ENCODE measurements at regions not wholly inside any gene's neighbourhood (a gene's known extent, or its start where the extent isn't known, plus 50 kb on each side); places are given as distances from the start of the nearest gene placed in this dataset.

DNA sequence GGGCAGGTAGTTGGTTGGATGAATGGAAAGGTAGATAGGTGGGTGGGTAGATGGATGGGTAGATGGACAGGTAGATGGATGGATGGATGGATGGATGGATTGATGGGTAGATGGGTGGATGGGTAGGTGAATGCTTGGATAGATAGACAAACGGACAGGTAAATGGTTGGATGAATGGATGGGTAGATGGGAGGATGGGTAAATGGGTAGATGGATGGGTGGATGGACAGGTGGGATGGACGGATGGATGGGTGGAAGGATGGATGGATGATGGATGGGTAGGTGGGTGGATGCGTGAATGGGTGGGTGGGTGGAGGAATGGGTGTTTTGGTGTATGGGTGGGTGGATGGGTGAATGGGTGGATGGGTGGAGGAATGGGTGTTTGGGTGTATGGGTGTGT is 50.1 kb upstream of the ASAP2 start:
- DNase-seq: no peak

DNA sequence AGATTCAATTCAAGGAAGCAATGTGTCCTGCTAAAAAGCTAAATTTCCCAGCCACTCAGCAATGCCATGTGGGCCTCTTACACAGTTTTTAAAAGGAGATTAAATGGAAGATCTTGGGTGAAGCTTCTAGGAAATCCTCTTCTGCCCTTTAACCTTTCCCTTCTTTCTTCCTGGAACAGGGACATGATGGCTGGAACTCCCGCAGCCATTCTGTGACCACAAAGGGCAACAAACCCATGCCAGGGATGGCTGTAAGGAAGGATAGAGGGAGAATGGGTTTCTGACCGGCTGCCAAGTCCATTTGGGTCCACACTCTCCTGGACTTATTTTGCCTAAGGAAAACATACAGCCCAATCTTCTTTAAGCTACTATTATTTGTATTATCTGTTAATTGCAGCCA is 52.6 kb upstream of the ASAP2 start:
- DNase-seq: no peak

DNA sequence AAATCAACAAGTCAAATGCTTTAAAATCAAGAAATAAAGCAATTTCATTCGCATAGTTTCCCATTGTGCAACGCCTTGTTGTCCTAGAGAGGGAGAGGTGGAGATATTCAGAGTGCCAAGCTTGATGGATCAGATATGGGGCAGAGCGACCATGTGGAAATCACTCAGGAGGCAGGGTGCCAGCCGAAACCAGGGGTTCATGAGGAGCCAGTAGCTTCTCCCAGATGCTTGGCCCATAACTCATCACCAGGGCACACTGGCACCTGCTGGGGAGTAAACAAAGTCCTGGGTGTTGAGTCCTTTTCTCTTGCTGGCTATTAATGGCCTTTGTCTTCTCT is 53.0 kb upstream of the ASAP2 start:
- DNase-seq: no peak

DNA sequence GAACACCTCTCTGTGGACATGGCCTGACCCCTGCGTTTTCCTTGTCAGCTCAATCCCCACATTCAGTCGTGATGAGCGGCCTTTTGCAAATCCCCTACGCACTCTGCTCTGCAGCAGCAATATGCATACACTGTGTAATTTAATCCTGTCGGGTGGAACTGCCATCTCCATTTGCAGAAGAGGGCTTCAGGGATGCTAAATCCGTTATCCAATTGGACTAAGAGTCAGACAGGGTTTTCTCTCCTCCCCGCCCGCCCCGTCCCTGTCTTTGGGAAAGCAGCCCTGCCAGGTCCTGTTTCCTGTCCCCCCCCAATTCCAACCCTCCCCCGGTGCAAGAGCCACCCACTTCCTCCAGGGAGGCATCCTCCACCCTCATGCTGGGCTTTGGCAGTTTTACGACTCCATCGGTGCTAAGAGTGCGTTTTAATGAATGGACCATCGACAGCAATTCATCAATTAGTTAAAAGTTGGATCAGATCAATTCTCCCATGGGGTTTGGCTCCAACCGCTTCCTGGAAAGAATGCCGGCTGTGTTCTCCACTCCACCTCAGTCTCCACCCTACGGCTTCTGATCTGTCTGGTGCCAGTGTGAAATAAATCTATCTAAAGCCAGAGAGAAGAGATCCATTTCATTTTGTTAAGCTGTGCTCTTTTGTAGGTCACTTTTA is 53.5 kb upstream of the ASAP2 start:
- DNase-seq: peak in 1 of 2 experiments; percentile 43

DNA sequence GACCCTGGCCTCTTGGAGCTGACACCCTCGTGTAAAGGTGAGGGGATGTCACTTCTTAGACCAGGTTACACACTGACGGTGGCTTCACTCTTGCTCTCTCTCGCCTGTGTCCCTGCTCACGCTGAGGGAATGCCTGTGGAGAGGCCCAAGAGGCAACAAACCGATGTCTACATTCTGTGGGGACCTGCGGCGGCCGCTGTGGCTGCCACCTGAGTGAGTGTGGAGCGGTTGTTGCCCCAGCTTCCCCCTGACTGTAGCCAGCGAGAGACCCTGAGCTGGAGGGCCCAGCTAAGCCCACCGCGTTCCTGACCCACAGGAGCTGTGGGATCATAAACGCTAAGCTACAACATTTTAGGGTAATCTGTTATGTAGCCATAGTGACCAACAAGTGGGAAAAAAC is 55.7 kb upstream of the ASAP2 start:
- DNase-seq: no peak

- no peak for DNase-seq
Measured at GRCh38 chr2:9150568-9150900, 56.1 kb upstream of the ASAP2 start.

GRCh38 chr2:9149726-9150567 is 56.7 kb upstream of the ASAP2 start:
- DNase-seq: no peak

DNA sequence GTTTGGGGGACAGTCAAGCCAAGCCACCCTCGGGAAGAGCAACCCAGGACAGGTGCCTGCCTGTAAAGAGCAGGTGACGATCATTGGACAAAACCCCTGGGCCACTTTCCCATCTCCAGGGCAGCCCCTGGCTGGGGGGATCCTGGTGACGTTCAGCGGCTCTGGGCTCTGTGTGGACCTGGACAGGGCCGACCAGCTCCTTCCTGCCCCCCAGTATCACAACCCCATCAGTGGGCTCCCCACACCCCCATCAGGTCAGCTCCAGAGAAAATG is 57.3 kb upstream of the ASAP2 start:
- no peak for DNase-seq

DNA sequence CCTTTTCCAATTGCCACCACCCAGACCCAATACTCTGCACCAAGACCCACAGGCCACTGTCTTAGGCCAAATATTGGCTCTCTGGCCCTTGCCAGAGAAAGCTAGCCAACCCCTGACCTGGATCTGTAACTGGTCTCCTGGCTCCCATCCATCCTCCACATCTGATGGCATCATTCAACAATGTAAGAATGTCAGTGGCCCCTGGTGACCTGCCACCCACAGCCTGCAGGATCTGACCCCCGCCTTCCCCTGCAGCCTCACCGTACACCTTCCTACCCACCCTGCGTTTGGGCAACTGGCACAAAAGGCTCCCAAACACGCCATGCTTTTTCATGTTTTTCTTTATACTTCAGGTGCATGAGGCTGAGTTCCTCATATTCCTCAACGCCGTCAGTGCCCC is 60.0 kb upstream of the ASAP2 start:
- DNase-seq: no peak

DNA sequence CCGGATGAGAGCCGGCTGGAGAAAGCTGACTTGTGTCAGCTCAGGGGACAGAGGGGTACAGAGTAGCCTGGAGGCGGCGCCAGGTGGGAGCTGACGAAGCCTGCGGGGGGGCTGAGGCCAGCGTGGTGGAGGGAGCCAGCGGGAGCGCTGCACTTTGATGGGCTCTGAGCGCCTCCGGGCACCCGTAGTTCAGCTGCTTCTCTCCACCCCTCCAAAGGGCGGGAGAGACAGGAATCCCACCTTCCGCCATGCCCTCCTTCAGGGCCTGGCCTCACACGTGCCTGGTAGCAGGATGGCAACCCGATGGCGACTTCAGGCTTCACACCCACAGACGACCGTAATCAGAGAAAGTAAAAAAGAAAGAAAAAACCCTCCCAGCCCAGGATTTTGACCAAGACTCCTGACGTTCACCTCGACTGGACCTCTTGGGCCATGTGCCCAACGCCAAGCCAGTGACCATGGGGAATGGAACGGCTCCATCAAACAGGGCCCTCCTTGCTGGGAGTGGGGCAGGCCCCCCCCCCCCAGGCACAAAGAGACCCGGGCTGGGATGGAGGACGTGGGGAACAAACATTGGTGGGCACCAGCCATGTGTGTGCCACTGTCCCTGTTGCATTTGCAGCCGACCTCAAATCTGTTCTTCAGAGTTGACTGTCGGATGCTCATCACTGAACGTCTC is 60.7 kb upstream of the ASAP2 start:
- DNase-seq: no peak

GRCh38 chr2:9145109-9145751 is 61.4 kb upstream of the ASAP2 start:
- no peak for DNase-seq

DNA sequence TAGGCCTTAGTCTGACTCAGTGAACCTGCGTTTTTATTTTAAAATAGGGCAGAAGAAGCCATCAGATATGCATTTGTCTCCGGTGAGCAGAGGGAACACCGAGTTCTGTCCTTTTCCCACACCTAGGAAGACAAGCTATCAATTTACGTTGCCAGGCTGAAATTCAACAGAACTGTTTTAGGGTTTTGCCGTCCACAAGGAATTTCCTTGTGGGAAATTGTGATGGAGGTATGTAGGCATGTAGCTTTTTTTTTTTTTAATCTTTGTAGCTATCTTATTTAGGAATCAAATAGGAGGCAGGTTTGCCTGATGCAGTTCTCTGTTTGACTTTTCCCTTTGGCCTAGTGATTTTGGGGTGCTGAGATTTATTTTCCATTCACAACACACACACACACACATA is 62.0 kb upstream of the ASAP2 start:
- no peak for DNase-seq

DNA sequence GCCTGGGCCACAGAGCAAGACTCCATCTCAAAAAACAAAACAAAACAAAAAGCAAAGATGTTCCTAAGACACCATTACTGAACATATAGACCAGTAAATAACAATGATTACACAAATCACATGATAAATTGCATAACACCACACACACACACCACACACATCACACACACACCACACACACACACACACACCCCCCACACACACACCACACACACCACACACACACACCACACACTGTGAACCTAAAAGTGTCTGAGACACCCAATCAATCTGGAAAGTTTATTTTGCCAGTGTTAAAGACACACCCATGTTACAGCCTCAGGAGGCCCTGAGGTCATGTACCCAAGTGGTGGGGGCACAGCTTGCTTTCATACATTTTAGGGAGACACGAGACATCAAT is 62.6 kb upstream of the ASAP2 start:
- DNase-seq: no peak

- DNase-seq: no peak
Measured at GRCh38 chr2:9143264-9143815, 63.3 kb upstream of the ASAP2 start.

DNA sequence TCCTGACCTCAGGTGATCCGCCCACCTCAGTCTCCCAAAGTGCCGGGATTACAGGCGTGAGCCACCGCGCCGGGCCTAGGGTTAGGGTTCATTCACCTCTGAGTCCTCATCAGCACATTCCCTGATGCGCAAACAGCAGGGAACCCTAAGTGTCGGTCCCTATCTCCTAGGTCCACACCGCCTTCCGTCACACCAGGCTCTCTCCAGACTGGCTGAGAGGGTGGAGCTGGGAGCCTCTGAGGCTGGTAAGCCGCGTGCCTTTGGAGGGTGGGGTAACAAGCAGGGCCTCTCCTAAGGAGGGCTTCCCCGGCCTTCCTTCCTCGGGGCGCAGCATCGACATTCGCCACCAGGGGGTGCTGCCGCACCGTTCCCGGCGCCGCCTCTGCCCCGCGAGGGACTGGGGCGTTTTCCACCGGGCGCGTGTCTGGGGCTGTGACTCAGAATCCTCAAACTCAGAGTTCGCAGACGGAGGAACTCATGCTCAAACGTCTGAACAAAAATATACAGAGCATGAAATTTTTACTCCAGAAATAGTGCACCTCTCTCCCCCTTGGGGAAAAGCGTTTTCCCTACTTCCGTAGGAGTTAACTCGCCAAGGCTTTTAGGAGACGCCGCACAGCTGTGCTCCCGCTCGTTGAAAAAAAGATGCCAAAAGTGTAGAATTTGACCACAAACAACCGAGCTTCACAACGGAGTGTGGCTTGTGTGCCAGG is 63.9 kb upstream of the ASAP2 start:
- DNase-seq: peak; percentile 45 to 68

DNA sequence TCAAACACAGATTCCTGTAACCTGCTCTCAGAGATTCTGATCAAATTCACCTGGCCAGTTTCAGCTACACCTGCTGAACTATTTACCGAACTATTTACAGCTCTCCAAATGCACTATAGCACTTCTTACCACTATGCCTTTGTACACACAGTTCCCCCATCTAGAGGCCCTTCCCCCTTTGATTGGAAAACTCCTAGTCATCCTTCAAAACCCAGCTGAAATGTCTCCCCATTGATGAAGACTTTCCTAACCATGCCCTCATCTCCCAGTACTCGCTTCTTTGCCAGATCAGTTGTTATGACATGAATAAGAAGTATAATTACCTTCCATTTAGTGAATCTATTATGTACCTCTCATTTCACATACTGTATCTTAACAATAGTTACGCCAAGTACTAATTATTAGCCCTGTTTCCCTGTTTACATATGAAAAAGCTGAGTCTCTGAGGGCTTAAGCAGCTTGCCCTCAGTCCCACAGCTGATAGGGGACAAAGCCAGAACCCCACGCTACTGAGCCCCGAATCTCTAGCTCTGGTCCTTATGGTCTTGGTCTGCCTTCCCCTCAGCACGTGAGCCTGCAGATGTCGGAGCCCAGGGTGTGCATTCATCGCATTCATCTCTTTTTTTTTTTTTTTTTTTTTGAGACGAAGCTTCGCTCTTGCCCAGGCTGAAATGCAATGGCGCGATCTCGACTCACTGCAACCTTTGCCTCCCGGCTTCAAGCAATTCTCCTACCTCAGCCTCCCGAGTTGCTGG is 64.7 kb upstream of the ASAP2 start:
- no peak for DNase-seq

DNA sequence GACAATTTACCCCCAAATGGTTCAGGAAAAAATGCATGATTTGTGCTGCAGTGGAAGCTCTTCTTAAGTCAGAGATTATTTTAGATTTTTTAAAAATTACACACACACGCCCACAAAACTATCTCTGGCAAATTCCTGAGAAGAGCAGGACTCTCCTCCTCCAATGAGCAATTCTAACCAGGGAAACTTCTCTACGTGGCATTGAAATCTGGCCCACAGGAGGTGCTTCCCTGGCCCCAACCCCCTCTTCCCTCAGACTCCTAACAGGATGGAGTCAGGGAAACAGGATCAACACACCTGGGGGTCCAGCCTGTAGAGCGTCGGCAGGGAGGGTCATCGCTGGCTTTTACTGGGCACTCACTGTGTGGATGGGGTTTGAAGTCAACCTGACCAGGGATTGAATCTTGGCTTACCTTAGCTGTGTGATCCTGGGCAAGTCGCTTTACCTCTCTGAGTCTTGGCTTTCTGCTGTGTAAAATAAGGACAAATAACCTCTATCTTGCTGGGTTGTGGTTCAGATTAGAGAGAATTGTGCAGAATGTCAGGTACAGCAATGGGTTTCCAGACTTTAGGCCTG is 65.4 kb upstream of the ASAP2 start:
- no peak for DNase-seq

DNA sequence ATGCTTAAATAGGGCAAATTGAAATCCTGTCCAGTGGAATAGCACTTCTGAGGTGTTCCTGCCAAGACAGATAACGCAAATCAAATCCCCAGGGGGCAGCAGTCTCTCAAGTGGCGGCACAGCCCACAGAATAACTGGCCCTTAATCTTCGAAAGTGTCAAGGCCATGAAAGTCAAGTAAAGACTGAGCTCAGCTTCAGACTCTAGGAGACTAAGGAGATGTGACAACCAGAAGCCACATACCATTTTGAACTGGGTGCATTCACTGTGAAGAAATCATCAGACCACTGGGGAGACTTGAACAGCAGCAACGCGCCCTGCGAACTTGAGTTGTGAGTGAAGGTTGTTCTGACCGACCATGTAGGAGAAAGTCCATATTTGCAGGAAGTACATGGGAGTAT is 66.0 kb upstream of the ASAP2 start:
- no peak for DNase-seq

GRCh38 chr2:9139491-9140443 is 66.8 kb upstream of the ASAP2 start:
- DNase-seq: peak; percentile 61 to 68

DNA sequence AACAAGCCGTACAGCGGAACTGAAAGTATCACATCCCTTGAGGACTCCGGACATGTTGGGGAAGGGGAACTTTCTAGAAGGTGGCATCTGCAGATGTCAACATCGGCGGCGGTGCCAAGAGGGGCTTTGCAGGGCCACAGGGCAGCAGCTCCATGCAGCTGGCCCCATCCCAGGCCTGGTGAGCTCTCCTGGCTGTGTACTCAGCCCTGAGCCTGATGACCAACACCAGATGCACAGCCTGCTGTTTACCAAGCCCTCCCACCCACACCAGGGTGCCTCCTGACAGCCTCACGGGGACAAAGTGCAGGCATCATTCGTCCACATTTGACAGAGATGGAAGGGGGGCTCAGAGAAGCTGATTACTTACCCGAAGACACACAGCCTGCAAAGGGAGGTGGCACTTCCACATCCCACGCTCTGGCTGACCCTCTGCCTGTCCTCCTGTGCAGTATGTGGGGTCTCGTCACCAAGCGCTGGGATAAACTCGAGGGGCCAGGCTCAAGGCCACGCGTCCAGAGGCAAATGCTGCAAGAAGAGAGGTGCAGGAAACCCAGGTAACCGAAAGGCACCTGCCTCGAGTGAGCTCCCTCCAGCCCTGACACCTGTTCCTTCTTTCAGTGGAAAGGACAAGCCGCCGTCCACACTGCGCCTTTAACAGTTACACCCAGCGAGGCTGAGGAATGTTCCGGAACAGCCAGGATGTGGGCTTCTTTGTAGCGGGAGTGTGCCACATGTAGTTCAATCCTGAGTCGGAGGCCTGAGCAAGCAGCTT is 69.0 kb upstream of the ASAP2 start:
- no peak for DNase-seq

All from SHP77 (cell line).